GM23248 (cell line): ENCODE measurements at regions not wholly inside any gene's neighbourhood (a gene's known extent, or its start where the extent isn't known, plus 50 kb on each side); places are given as distances from the start of the nearest gene placed in this dataset.

Source experiments
- DNase-seq: peaks from one replicate; pipeline ENCODE4 v3.0.0-alpha.2; 2015
- H2AFZ ChIP-seq: fragments of 200-600 bp; sonication (generic); 2 replicates; pipeline ENCODE4 v1.6.1; 2016; ENCODE audit warnings: antibody characterized with exemption
- H3F3A ChIP-seq: fragments of 200-600 bp; sonication (generic); 2 replicates; pipeline ENCODE4 v1.6.1; 2016; ENCODE audit warnings: mild to moderate bottlenecking, antibody characterized with exemption, mixed run types; ENCODE audit not compliant: insufficient read depth
- H3K27ac ChIP-seq: fragments of 200-600 bp; sonication (generic); 2 replicates; pipeline ENCODE4 v1.5.1; 2016; ENCODE audit warnings: mild to moderate bottlenecking
- H3K27me3 ChIP-seq: fragments of 200-600 bp; sonication (generic); replicated peaks from 2 replicates; pipeline ENCODE4 v1.6.1; 2016; ENCODE audit warnings: mild to moderate bottlenecking; ENCODE audit not compliant: insufficient read depth
- H3K36me3 ChIP-seq: fragments of 200-600 bp; sonication (generic); 2 replicates; pipeline ENCODE4 v1.6.1; 2016; ENCODE audit warnings: low read depth, mild to moderate bottlenecking
- H3K4me1 ChIP-seq: fragments of 200-600 bp; sonication (generic); 2 replicates; pipeline ENCODE4 v1.6.1; 2016; ENCODE audit warnings: mild to moderate bottlenecking; ENCODE audit not compliant: insufficient read depth
- H3K4me2 ChIP-seq: fragments of 200-600 bp; sonication (generic); one replicate; pipeline ENCODE4 v1.6.1; 2016; ENCODE audit warnings: mild to moderate bottlenecking; ENCODE audit not compliant: unreplicated experiment
- H3K4me3 ChIP-seq: fragments of 200-600 bp; sonication (generic); 2 replicates; pipeline ENCODE4 v1.5.1; 2016; ENCODE audit warnings: mild to moderate bottlenecking
- H3K79me2 ChIP-seq: fragments of 200-600 bp; sonication (generic); 2 replicates; pipeline ENCODE4 v1.6.1; 2016; ENCODE audit warnings: mild to moderate bottlenecking; ENCODE audit not compliant: insufficient read depth
- H3K9ac ChIP-seq: fragments of 200-600 bp; sonication (generic); 2 replicates; pipeline ENCODE4 v1.6.1; 2016; ENCODE audit warnings: mild to moderate bottlenecking
- H3K9me2 ChIP-seq: fragments of 200-600 bp; sonication (generic); 2 replicates; pipeline ENCODE4 v1.6.1; 2016; ENCODE audit warnings: mixed run types, mild to moderate bottlenecking, moderate library complexity; ENCODE audit not compliant: insufficient read depth
- H3K9me3 ChIP-seq: fragments of 200-600 bp; sonication (generic); one replicate; pipeline ENCODE4 v1.6.1; 2017; ENCODE audit warnings: low read depth
- H4K20me1 ChIP-seq: fragments of 200-600 bp; sonication (generic); 2 replicates; pipeline ENCODE4 v1.6.0; 2016; ENCODE audit not compliant: insufficient read depth
- EZH2 ChIP-seq: fragments of 200-600 bp; sonication (generic); IDR thresholded peaks from 2 replicates; pipeline ENCODE4 v1.6.1; 2018; ENCODE audit warnings: antibody characterized with exemption, mild to moderate bottlenecking; ENCODE audit not compliant: insufficient read depth, poor library complexity, severe bottlenecking
- EZH2phosphoT487 ChIP-seq: fragments of 200-600 bp; sonication (generic); IDR thresholded peaks from 2 replicates; pipeline ENCODE4 v1.6.1; 2018; ENCODE audit warnings: antibody characterized with exemption, moderate library complexity, mild to moderate bottlenecking, low read depth; ENCODE audit not compliant: insufficient read depth
- WGBS, 2 experiments: methylation state at CpG; one replicate each; pipeline ENCODE4 v1.1.6; 2015 to 2017; ENCODE audit warnings: low lambda C conversion rate in 2 of 2, low coverage in 1 of 2; ENCODE audit errors: missing lambda C conversion rate in 2 of 2; 5-methylcytosine and 5-hydroxymethylcytosine counted together
- in situ Hi-C: fragments of 300-500 bp; cut with MboI; formaldehyde crosslinking; loops from 2 replicates; pipeline ENCODE4 v1.15.0; 2020

GRCh38 chr2:203649176-203649814 lies 57.1 kb upstream of the CD28 start:
- Histone ChIP-seq H3K4me2 (peak overlapping the region; percentile 95), H3K9me3 (no peaks in the 10 kb centered on the region), H3K9me2 (no peaks in the 10 kb centered on the region), H3K27ac (peak overlapping the region; percentile 84), H3F3A (peaks cover 28% of the 10 kb centered on the region), H3K9ac (peak overlapping the region; percentile 70), H4K20me1 (no peaks in the 10 kb centered on the region), H3K4me1 (peaks cover 30% of the 10 kb centered on the region), H3K36me3 (no peaks in the 10 kb centered on the region), H2AFZ (peak overlapping the region; percentile 76), H3K27me3 (no peaks in the 10 kb centered on the region), H3K79me2 (peaks cover 21% of the 10 kb centered on the region), H3K4me3 (peak overlapping the region; percentile 59)
- 94 to 97% methylated on average over 4 of the region's 4 CpGs for WGBS, 2 experiments
- TF ChIP-seq EZH2phosphoT487 (no peak), EZH2 (no peak)
- in situ Hi-C loops: no loop called here
- DNase-seq: no peak

GRCh38 chr2:203650860-203651613 lies 55.4 kb upstream of the CD28 start:
- Histone ChIP-seq H3F3A (peaks cover 28% of the 10 kb centered on the region), H3K4me2 (peak overlapping the region; percentile 95), H3K4me1 (peaks cover 33% of the 10 kb centered on the region), H4K20me1 (no peaks in the 10 kb centered on the region), H3K79me2 (peaks cover 21% of the 10 kb centered on the region), H3K9me2 (no peaks in the 10 kb centered on the region), H3K36me3 (no peaks in the 10 kb centered on the region), H3K27ac (peak overlapping the region; percentile 84), H3K4me3 (no peak overlapping the region), H3K27me3 (no peaks in the 10 kb centered on the region), H3K9ac (peak overlapping the region; percentile 70), H2AFZ (peak overlapping the region; percentile 76; the same call in 1 of the 2 replicates), H3K9me3 (no peaks in the 10 kb centered on the region)
- peak; percentile 82 for DNase-seq
- in situ Hi-C loops: no loop called here
- WGBS, 2 experiments: 39 to 40% methylated on average over 4 of the region's 4 CpGs
- no peak for TF ChIP-seq EZH2
- no peak for TF ChIP-seq EZH2phosphoT487

GRCh38 chr2:203651621-203652020 lies 54.8 kb upstream of the CD28 start:
- Histone ChIP-seq H3K4me3 (no peak overlapping the region), H3K9me2 (no peaks in the 10 kb centered on the region), H3K27me3 (no peaks in the 10 kb centered on the region), H3F3A (peaks cover 28% of the 10 kb centered on the region), H2AFZ (peak overlapping the region; percentile 65), H3K27ac (no peak overlapping the region; the same call in 1 of the 2 replicates), H3K4me1 (peaks cover 39% of the 10 kb centered on the region), H3K9ac (peak overlapping the region; percentile 43; the same call in 1 of the 2 replicates), H4K20me1 (no peaks in the 10 kb centered on the region), H3K9me3 (no peaks in the 10 kb centered on the region), H3K79me2 (peaks cover 21% of the 10 kb centered on the region), H3K4me2 (no peak overlapping the region), H3K36me3 (no peaks in the 10 kb centered on the region)
- TF ChIP-seq EZH2 (no peak), EZH2phosphoT487 (no peak)
- in situ Hi-C loops: no loop called here
- WGBS, 2 experiments: 57 to 68% methylated on average over 1 of the region's 1 CpG
- no peak for DNase-seq

GRCh38 chr2:203654826-203655225 lies 51.6 kb upstream of the CD28 start:
- peaks cover 35% of the 10 kb centered on the region for H3K4me1 ChIP-seq
- H3K79me2 ChIP-seq: peaks cover 17% of the 10 kb centered on the region
- no peaks in the 10 kb centered on the region for H4K20me1 ChIP-seq
- no peak overlapping the region for H3K27ac ChIP-seq
- no peaks in the 10 kb centered on the region for H3K9me3 ChIP-seq
- peaks cover 20% of the 10 kb centered on the region; the same call in 1 of the 2 replicates for H3F3A ChIP-seq
- in situ Hi-C loops: no loop called here
- TF ChIP-seq EZH2phosphoT487: no peak
- no peak for TF ChIP-seq EZH2
- no peak overlapping the region for H2AFZ ChIP-seq
- H3K9ac ChIP-seq: no peak overlapping the region
- no peaks in the 10 kb centered on the region for H3K9me2 ChIP-seq
- no peaks in the 10 kb centered on the region for H3K27me3 ChIP-seq
- DNase-seq: no peak
- H3K36me3 ChIP-seq: no peaks in the 10 kb centered on the region
- WGBS, 2 experiments: 64 to 66% methylated on average over 3 of the region's 3 CpGs
- H3K4me2 ChIP-seq: no peak overlapping the region
- H3K4me3 ChIP-seq: no peak overlapping the region
